H1 (cell line): ENCODE measurements at regions not wholly inside any gene's neighbourhood (a gene's known extent, or its start where the extent isn't known, plus 50 kb on each side); places are given as distances from the start of the nearest gene placed in this dataset.

Source experiments
- CTCF ChIA-PET: fragments of 300-600 bp; sonication (Branson Sonifier 250); formaldehyde crosslinking; loops from one replicate; lab custom pipeline; 2021; ENCODE audit not compliant: partially characterized antibody; lab: Charles Lee
- POLR2A ChIA-PET: fragments of 300-600 bp; sonication (Branson Sonifier 250); formaldehyde crosslinking; loops from one replicate; lab custom pipeline; 2021; ENCODE audit warnings: inconsistent platforms; ENCODE audit not compliant: partially characterized antibody; lab: Charles Lee
- DNase-seq, 2 experiments: peaks; one replicate each; pipeline versions ENCODE4 v3.0.0 to v3.0.0-alpha.2; 2010 to 2022; ENCODE audit warnings: low spot score in 2 of 2, low read depth in 1 of 2, mixed read lengths in 1 of 2
- FAIRE-seq: peaks from 2 replicates; lab custom pipeline; 2011; peaks lifted over from hg19 to GRCh38; lab: Jason Lieb, UNC
- H2AFZ ChIP-seq: 2 replicates; pipeline ENCODE4 v1.8.1; 2012; ENCODE audit warnings: low read length, inconsistent platforms
- H2AK5ac ChIP-seq: 2 replicates; pipeline ENCODE4 v1.6.1; 2013; ENCODE audit warnings: low read depth, low read length
- H2BK120ac ChIP-seq: replicated peaks from 2 replicates; pipeline ENCODE3; 2013; ENCODE audit warnings: low read depth, low read length, inconsistent platforms
- H2BK12ac ChIP-seq: 2 replicates; pipeline ENCODE4 v1.6.1; 2013; ENCODE audit warnings: low read depth, low read length
- H2BK15ac ChIP-seq: 2 replicates; pipeline ENCODE4 v1.6.1; 2013; ENCODE audit warnings: low read length
- H2BK20ac ChIP-seq: 2 replicates; pipeline ENCODE4 v1.6.1; 2013; ENCODE audit warnings: low read length
- H2BK5ac ChIP-seq: 2 replicates; pipeline ENCODE4 v1.6.1; 2013; ENCODE audit warnings: low read depth, low read length
- H3K14ac ChIP-seq: 2 replicates; pipeline ENCODE4 v1.6.1; 2013; ENCODE audit warnings: inconsistent platforms; ENCODE audit not compliant: insufficient read length
- H3K18ac ChIP-seq: 2 replicates; pipeline ENCODE4 v1.6.1; 2013; ENCODE audit warnings: low read length; ENCODE audit errors: extremely low read depth
- H3K23ac ChIP-seq: 2 replicates; pipeline ENCODE4 v1.6.1; 2013; ENCODE audit warnings: inconsistent platforms; ENCODE audit not compliant: insufficient read length
- H3K23me2 ChIP-seq: 2 replicates; pipeline ENCODE4 v1.6.1; 2013; ENCODE audit warnings: low read depth, low read length
- H3K27ac ChIP-seq: 2 replicates; pipeline ENCODE4 v1.6.1; 2011; ENCODE audit warnings: low read depth, low read length, inconsistent platforms
- H3K27me3 ChIP-seq, 4 experiments: replicated peaks in 1 of 4; 1 replicate in 1 of 4; 2 replicates in 3 of 4; pipeline versions ENCODE4 v1.6.1 to v1.8.1; 2011 to 2013; ENCODE audit warnings: low read length in 3 of 4, mild to moderate bottlenecking in 3 of 4, inconsistent platforms in 2 of 4, mixed read lengths in 2 of 4, moderate library complexity in 1 of 4; ENCODE audit not compliant: control insufficient read depth in 3 of 4, insufficient read depth in 3 of 4; ENCODE audit errors: extremely low read depth in 1 of 4
- H3K36me3 ChIP-seq, 4 experiments: 2 replicates each; pipeline versions ENCODE4 v1.6.1 to v1.8.1; 2011 to 2013; ENCODE audit warnings: mild to moderate bottlenecking in 4 of 4, low read length in 3 of 4, moderate library complexity in 2 of 4, control low read depth in 1 of 4, inconsistent platforms in 1 of 4; ENCODE audit not compliant: insufficient read depth in 4 of 4, control insufficient read depth in 2 of 4
- H3K4ac ChIP-seq: replicated peaks from 2 replicates; pipeline ENCODE3; 2013; ENCODE audit warnings: low read length, low read depth, mixed read lengths, inconsistent platforms; ENCODE audit not compliant: insufficient read length
- H3K4me1 ChIP-seq, 4 experiments: replicated peaks in 1 of 4; 1 replicate in 1 of 4; 2 replicates in 3 of 4; pipeline versions ENCODE4 v1.6.1 to v1.8.1; 2011 to 2013; ENCODE audit warnings: low read length in 3 of 4, inconsistent platforms in 2 of 4, mixed read lengths in 1 of 4; ENCODE audit not compliant: insufficient read depth in 4 of 4, control insufficient read depth in 3 of 4
- H3K4me2 ChIP-seq, 2 experiments: 2 replicates each; pipeline versions ENCODE4 v1.6.1 to v1.8.1; 2011 to 2013; ENCODE audit warnings: low read depth in 2 of 2, low read length in 2 of 2, control low read depth in 1 of 2, inconsistent platforms in 1 of 2, mild to moderate bottlenecking in 1 of 2; ENCODE audit not compliant: insufficient read depth in 1 of 2
- H3K4me3 ChIP-seq, 4 experiments: fragments of 200-600, 300-600 bp in 1 of 4; sonication (generic), shearing (Covaris generic), sonication (Bioruptor Twin) in 1 of 4; 2 replicates each; pipeline versions ENCODE4 v1.5.1 to v1.8.1; 2011 to 2016; ENCODE audit warnings: low read length in 4 of 4, low read depth in 3 of 4, control low read depth in 2 of 4, inconsistent platforms in 2 of 4, mild to moderate bottlenecking in 2 of 4, mixed read lengths in 1 of 4, moderate library complexity in 1 of 4; ENCODE audit not compliant: insufficient read depth in 2 of 4; ENCODE audit errors: extremely low read depth in 1 of 4
- H3K56ac ChIP-seq: replicated peaks from 2 replicates; pipeline ENCODE3; 2013; ENCODE audit warnings: low read depth, mild to moderate bottlenecking, mixed read lengths, low read length, inconsistent platforms; ENCODE audit not compliant: insufficient read length
- H3K79me1 ChIP-seq: 2 replicates; pipeline ENCODE4 v1.6.1; 2013; ENCODE audit warnings: low read depth, low read length, control low read depth
- H3K79me2 ChIP-seq, 2 experiments: 2 replicates each; pipeline versions ENCODE4 v1.6.1 to v1.8.1; 2012 to 2013; ENCODE audit warnings: low read length in 2 of 2, mild to moderate bottlenecking in 2 of 2, inconsistent platforms in 1 of 2; ENCODE audit not compliant: insufficient read depth in 2 of 2, control insufficient read depth in 1 of 2
- H3K9ac ChIP-seq, 4 experiments: replicated peaks in 1 of 4; 1 replicate in 1 of 4; 2 replicates in 3 of 4; pipeline versions ENCODE4 v1.6.1 to v1.8.1; 2011 to 2013; ENCODE audit warnings: low read depth in 3 of 4, low read length in 3 of 4, control low read depth in 2 of 4, mild to moderate bottlenecking in 2 of 4, moderate library complexity in 2 of 4, inconsistent platforms in 1 of 4; ENCODE audit errors: extremely low read depth in 1 of 4
- H3K9me3 ChIP-seq, 2 experiments: 2 replicates each; pipeline versions ENCODE4 v1.6.1 to v1.8.1; 2012 to 2013; ENCODE audit warnings: mild to moderate bottlenecking in 2 of 2, moderate library complexity in 2 of 2, control low read depth in 1 of 2, inconsistent platforms in 1 of 2, low read depth in 1 of 2, low read length in 1 of 2, mixed read lengths in 1 of 2; ENCODE audit not compliant: insufficient read depth in 2 of 2
- H4K20me1 ChIP-seq, 2 experiments: replicated peaks in 1 of 2; 2 replicates each; pipeline versions ENCODE3 to v1.8.1; 2011 to 2013; ENCODE audit warnings: inconsistent platforms in 2 of 2, low read length in 2 of 2, mild to moderate bottlenecking in 1 of 2; ENCODE audit not compliant: insufficient read depth in 2 of 2, control insufficient read depth in 1 of 2
- H4K5ac ChIP-seq: 2 replicates; pipeline ENCODE4 v1.6.1; 2013; ENCODE audit warnings: low read length, low read depth, mixed read lengths, inconsistent platforms; ENCODE audit not compliant: insufficient read length
- H4K8ac ChIP-seq: 2 replicates; pipeline ENCODE4 v1.8.0; 2013; ENCODE audit warnings: mild to moderate bottlenecking, moderate library complexity, low read length, inconsistent platforms; ENCODE audit not compliant: insufficient read depth; ENCODE audit errors: extremely low read depth
- H4K91ac ChIP-seq: replicated peaks from 2 replicates; pipeline ENCODE3; 2013; ENCODE audit warnings: low read length, mixed read lengths, inconsistent platforms; ENCODE audit not compliant: insufficient read length
- ASH2L ChIP-seq: fragments of 200-600, 300-600 bp; sonication (generic); IDR thresholded peaks from one replicate; pipeline ENCODE4 v1.7.1; 2017; ENCODE audit warnings: low read length
- CEBPB ChIP-seq: IDR thresholded peaks from 2 replicates; pipeline ENCODE4 v1.6.1; 2012; ENCODE audit warnings: low read depth, low read length
- CHD1 ChIP-seq: IDR thresholded peaks from 2 replicates; pipeline ENCODE4 v1.6.1; 2012; ENCODE audit warnings: low read depth, low read length, improper control_type of control experiment
- EZH2 ChIP-seq: fragments of 200-600 bp; sonication (generic); IDR thresholded peaks from 2 replicates; pipeline ENCODE4 v1.7.1; 2012; ENCODE audit warnings: low read depth, mild to moderate bottlenecking, moderate library complexity, low read length, inconsistent platforms; ENCODE audit not compliant: severe bottlenecking
- GTF2F1 ChIP-seq: IDR thresholded peaks from 2 replicates; pipeline ENCODE4 v1.6.1; 2012; ENCODE audit warnings: low read depth, low read length, improper control_type of control experiment, borderline replicate concordance
- HDAC2 ChIP-seq, 2 experiments: fragments of 300-600 bp in 1 of 2; sonication (generic) in 1 of 2; IDR thresholded peaks; 2 replicates each; pipeline ENCODE4 v1.6.1; 2011 to 2012; ENCODE audit warnings: low read depth in 2 of 2, low read length in 2 of 2, mild to moderate bottlenecking in 2 of 2, moderate library complexity in 2 of 2, borderline replicate concordance in 1 of 2, inconsistent platforms in 1 of 2
- HDAC6 ChIP-seq: IDR thresholded peaks from one replicate; pipeline ENCODE4 v1.7.1; 2012; ENCODE audit warnings: low read depth, mild to moderate bottlenecking, inconsistent platforms, low read length, moderate library complexity
- NRF1 ChIP-seq: IDR thresholded peaks from 2 replicates; pipeline ENCODE4 v1.6.1; 2011; ENCODE audit warnings: mild to moderate bottlenecking, low read depth, low read length, improper control_type of control experiment
- POLR2AphosphoS5 ChIP-seq: IDR thresholded peaks from 2 replicates; pipeline ENCODE4 v1.6.1; 2011; ENCODE audit warnings: low read depth, low read length
- RFX5 ChIP-seq: IDR thresholded peaks from 2 replicates; pipeline ENCODE4 v1.6.1; 2011; ENCODE audit warnings: low read depth, low read length, improper control_type of control experiment, borderline replicate concordance
- SAP30 ChIP-seq: fragments of 300-600 bp; sonication (generic); IDR thresholded peaks from 2 replicates; pipeline ENCODE4 v1.7.1; 2012; ENCODE audit warnings: low read length, moderate library complexity, mild to moderate bottlenecking, inconsistent platforms; ENCODE audit not compliant: insufficient read depth, insufficient replicate concordance
- SIN3A ChIP-seq, 2 experiments: IDR thresholded peaks in 1 of 2; conservative IDR thresholded peaks in 1 of 2; 2 replicates each; pipeline ENCODE4 v1.6.1; 2011 to 2012; ENCODE audit warnings: low read length in 2 of 2, improper control_type of control experiment in 1 of 2, low read depth in 1 of 2, mild to moderate bottlenecking in 1 of 2
- SIRT6 ChIP-seq: IDR thresholded peaks from one replicate; pipeline ENCODE4 v1.7.1; 2012; ENCODE audit warnings: low read length, inconsistent platforms
- USF2 ChIP-seq: IDR thresholded peaks from 2 replicates; pipeline ENCODE4 v1.6.1; 2011; ENCODE audit warnings: low read length, improper control_type of control experiment
- WGBS, 2 experiments: shearing (Covaris generic) in 1 of 2; methylation state at CpG; one replicate each; pipeline versions ENCODE4 v1.1.6 to v1.1.7; 2013 to 2015; ENCODE audit warnings: low lambda C conversion rate in 2 of 2, mixed read lengths in 2 of 2, inconsistent platforms in 1 of 2, low coverage in 1 of 2, missing lambda C conversion rate in 1 of 2; ENCODE audit not compliant: insufficient replicate concordance in 2 of 2, insufficient coverage in 1 of 2, insufficient read length in 1 of 2; ENCODE audit errors: extremely low coverage in 1 of 2, missing lambda C conversion rate in 1 of 2; 5-methylcytosine and 5-hydroxymethylcytosine counted together

- no peaks in the 10 kb centered on the region for H3K27me3 ChIP-seq
- no peak for TF ChIP-seq SAP30
- TF ChIP-seq CEBPB: no peak
- no peak for TF ChIP-seq NRF1
- TF ChIP-seq SIRT6: no peak
- no peak for TF ChIP-seq HDAC6
- TF ChIP-seq EZH2: no peak
- TF ChIP-seq GTF2F1: no peak
- no peak for TF ChIP-seq RFX5
- no peak for TF ChIP-seq HDAC2 (IDR thresholded peaks at IDR 0.05; ENCODE audit: borderline replicate concordance in 1 of 2, low read depth in 2 of 2, low read length in 2 of 2)
- TF ChIP-seq SIN3A (conservative IDR thresholded peaks at IDR 0.05 in 1 of 2, IDR thresholded peaks at IDR 0.05 in 1 of 2; ENCODE audit: low read depth in 1 of 2, low read length in 2 of 2): no peak
- TF ChIP-seq POLR2AphosphoS5: no peak
- TF ChIP-seq USF2: no peak
- no peak for TF ChIP-seq CHD1
- no peak for TF ChIP-seq ASH2L
Measured at GRCh38 chr1:90356101-90356500, 361.0 kb downstream of the BARHL2 start.

More at GRCh38 chr1:90356101-90356500, 361.0 kb downstream of the BARHL2 start:
- POLR2A ChIA-PET: no interaction called here
- Histone ChIP-seq H3K23me2 (no peaks in the 10 kb centered on the region), H2BK20ac (no peak overlapping the region), H3K79me1 (no peaks in the 10 kb centered on the region), H4K8ac (no peak overlapping the region), H2BK15ac (no peak overlapping the region), H2AFZ (no peak overlapping the region), H4K5ac (no peak overlapping the region), H3K4me3 (no peak overlapping the region), H3K18ac (no peak overlapping the region), H2AK5ac (no peak overlapping the region), H4K91ac (no peak overlapping the region), H2BK5ac (no peak overlapping the region), H3K56ac (no peak overlapping the region), H3K27ac (no peak overlapping the region), H3K4me1 (peaks cover 0 to 2% (median 0%) of the 10 kb centered on the region in 4 experiments; a peak in 1 of 7 replicates), H2BK12ac (no peak overlapping the region), H4K20me1 (no peaks in the 10 kb centered on the region), H3K4ac (no peak overlapping the region), H3K4me2 (no peak overlapping the region), H3K79me2 (no peaks in the 10 kb centered on the region), H2BK120ac (no peak overlapping the region), H3K23ac (no peak overlapping the region), H3K9me3 (no peaks in the 10 kb centered on the region), H3K9ac (no peak overlapping the region), H3K36me3 (no peaks in the 10 kb centered on the region), H3K14ac (no peak overlapping the region)
- CTCF ChIA-PET: interaction anchor here (0.9 to 1.7 kb wide), 5 partner anchors 9 to 285 kb away, joined by 3 to 4 read pairs (median 3); no protein-coding TSS in a partner anchor
- WGBS, 2 experiments: 93% methylated on average over 3 of the region's 3 CpGs; no CpG with 5 or more reads in 1 of the 2 experiments
- no peak for FAIRE-seq
- no peak for DNase-seq
